HEK293 (cell line): ENCODE measurements at regions not wholly inside any gene's neighbourhood (a gene's known extent, or its start where the extent isn't known, plus 50 kb on each side); places are given as distances from the start of the nearest gene placed in this dataset.
"Not testable (repeated sequence)": the region's sequence is repeated elsewhere in the genome, so short reads cannot be mapped to it uniquely, and the experiment has no call there.

Source experiments
- CTCF ChIA-PET: fragments of 350-600 bp; formaldehyde crosslinking; extraction: SDS; loops from one replicate; lab custom pipeline; 2021; ENCODE audit warnings: antibody characterized with exemption; lab: Yijun Ruan, JAX
- POLR2A ChIA-PET: fragments of 300-600 bp; formaldehyde crosslinking; extraction: SDS; loops from one replicate; lab custom pipeline; 2020; ENCODE audit warnings: antibody characterized with exemption, inconsistent platforms; lab: Yijun Ruan, JAX
- H3K27ac ChIP-seq: fragments of 200-500 bp; sonication (Bioruptor generic); 2 replicates; pipeline ENCODE4 v1.5.1; 2014; ENCODE audit warnings: low read depth, low read length, control low read depth, inconsistent platforms; ENCODE audit errors: extremely low read depth
- H3K36me3 ChIP-seq, 2 experiments: fragments of 200-500 bp in 1 of 2; sonication (Bioruptor generic) in 1 of 2; 1 replicate in 1 of 2; 2 replicates in 1 of 2; pipeline ENCODE4 v1.5.1; 2014 to 2017; ENCODE audit warnings: inconsistent platforms in 2 of 2, low read length in 2 of 2; ENCODE audit not compliant: control insufficient read depth in 2 of 2, insufficient read depth in 1 of 2
- H3K4me1 ChIP-seq: fragments of 200-500 bp; sonication (Bioruptor generic); 2 replicates; pipeline ENCODE4 v1.5.1; 2014; ENCODE audit warnings: mild to moderate bottlenecking, low read length, inconsistent platforms; ENCODE audit not compliant: control insufficient read depth, insufficient read depth
- H3K4me3 ChIP-seq: 2 replicates; pipeline ENCODE4 v1.5.1; 2011; ENCODE audit warnings: low read depth, mild to moderate bottlenecking, control low read depth, low read length, moderate library complexity
- H3K9me3 ChIP-seq: fragments of 200-500 bp; sonication (Bioruptor generic); 2 replicates; pipeline ENCODE4 v1.5.1; 2014; ENCODE audit warnings: low read depth, low read length, inconsistent platforms; ENCODE audit not compliant: control insufficient read depth, insufficient read depth
- OSR2 ChIP-seq: fragments of 450-650 bp; formaldehyde crosslinking; IDR thresholded peaks from 2 replicates; pipeline ENCODE4 v1.5.1; 2016; ENCODE audit warnings: missing biosample characterization, missing genetic modification characterization
- REPIN1 ChIP-seq: fragments of 450-650 bp; formaldehyde crosslinking; IDR thresholded peaks from 2 replicates; pipeline ENCODE4 v1.5.1; 2017; ENCODE audit warnings: missing biosample characterization, missing genetic modification characterization, low read depth
- ZEB2 ChIP-seq: fragments of 450-650 bp; formaldehyde crosslinking; IDR thresholded peaks from 2 replicates; pipeline ENCODE4 v1.5.1; 2016; ENCODE audit warnings: missing biosample characterization, missing genetic modification characterization
- ZFP37 ChIP-seq: fragments of 450-650 bp; formaldehyde crosslinking; IDR thresholded peaks from 2 replicates; pipeline ENCODE4 v1.5.1; 2016; ENCODE audit warnings: missing biosample characterization, missing genetic modification characterization
- ZNF214 ChIP-seq: fragments of 450-650 bp; formaldehyde crosslinking; IDR thresholded peaks from 2 replicates; pipeline ENCODE4 v1.5.1; 2017; ENCODE audit warnings: missing biosample characterization, mild to moderate bottlenecking, missing genetic modification characterization, borderline replicate concordance
- ZNF398 ChIP-seq: fragments of 450-650 bp; formaldehyde crosslinking; IDR thresholded peaks from 2 replicates; pipeline ENCODE4 v1.5.1; 2017; ENCODE audit warnings: missing biosample characterization, missing genetic modification characterization
- ZNF416 ChIP-seq: fragments of 450-650 bp; formaldehyde crosslinking; IDR thresholded peaks from 2 replicates; pipeline ENCODE4 v1.5.1; 2016; ENCODE audit warnings: missing biosample characterization, missing genetic modification characterization
- ZNF423 ChIP-seq: fragments of 450-650 bp; formaldehyde crosslinking; IDR thresholded peaks from 2 replicates; pipeline ENCODE4 v1.5.1; 2016; ENCODE audit warnings: missing biosample characterization, missing genetic modification characterization
- ZNF426 ChIP-seq: fragments of 450-650 bp; formaldehyde crosslinking; IDR thresholded peaks from 2 replicates; pipeline ENCODE4 v1.5.1; 2017; ENCODE audit warnings: missing biosample characterization, missing genetic modification characterization, mild to moderate bottlenecking, inconsistent platforms, moderate library complexity
- ZNF600 ChIP-seq: fragments of 450-650 bp; formaldehyde crosslinking; IDR thresholded peaks from 2 replicates; pipeline ENCODE4 v1.5.1; 2016; ENCODE audit warnings: missing biosample characterization, missing genetic modification characterization
- ZNF610 ChIP-seq: fragments of 450-650 bp; formaldehyde crosslinking; IDR thresholded peaks from 2 replicates; pipeline ENCODE4 v1.5.1; 2016; ENCODE audit warnings: missing biosample characterization, missing genetic modification characterization, borderline replicate concordance
- ZNF623 ChIP-seq: fragments of 450-650 bp; formaldehyde crosslinking; IDR thresholded peaks from 2 replicates; pipeline ENCODE4 v1.5.1; 2016; ENCODE audit warnings: missing biosample characterization, missing genetic modification characterization
- ZNF747 ChIP-seq: fragments of 450-650 bp; formaldehyde crosslinking; IDR thresholded peaks from 2 replicates; pipeline ENCODE4 v1.5.1; 2016; ENCODE audit warnings: missing biosample characterization, missing genetic modification characterization
- ZNF776 ChIP-seq: fragments of 450-650 bp; formaldehyde crosslinking; IDR thresholded peaks from 2 replicates; pipeline ENCODE4 v1.5.0; 2017; ENCODE audit warnings: missing biosample characterization, missing genetic modification characterization, borderline replicate concordance
- ZNF777 ChIP-seq: fragments of 450-650 bp; formaldehyde crosslinking; IDR thresholded peaks from 2 replicates; pipeline ENCODE4 v1.5.1; 2017; ENCODE audit warnings: missing biosample characterization, missing genetic modification characterization, borderline replicate concordance
- ZSCAN18 ChIP-seq: fragments of 450-650 bp; formaldehyde crosslinking; IDR thresholded peaks from 2 replicates; pipeline ENCODE4 v1.5.1; 2016; ENCODE audit warnings: missing biosample characterization, missing genetic modification characterization
- ZXDB ChIP-seq: fragments of 450-650 bp; formaldehyde crosslinking; IDR thresholded peaks from 2 replicates; pipeline ENCODE4 v1.5.1; 2016; ENCODE audit warnings: missing biosample characterization, missing genetic modification characterization

DNA sequence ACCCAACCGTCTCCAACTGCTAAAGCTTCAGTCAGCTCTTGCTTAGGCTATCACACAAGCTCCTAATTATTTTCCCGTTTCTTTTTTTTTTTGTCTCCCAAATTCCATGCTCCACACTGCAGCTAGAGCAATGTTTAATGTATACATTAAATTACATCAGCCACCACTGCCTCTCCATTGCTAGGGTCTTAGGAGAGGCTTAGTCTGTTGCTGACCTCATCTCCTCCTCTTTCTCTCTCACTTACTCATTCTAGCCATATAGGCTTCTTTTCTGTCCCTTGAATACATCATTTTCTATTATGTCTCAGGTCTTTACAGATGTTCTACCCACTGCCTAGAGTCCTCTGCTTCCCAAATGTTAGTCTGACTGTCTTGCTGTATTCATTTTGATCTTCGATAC is 138.1 kb upstream of the ST6GALNAC5 start:
- ChIA-PET CTCF (no interaction called here), POLR2A (no interaction called here)
- H3K27ac ChIP-seq: no peak overlapping the region
- no peak overlapping the region for H3K4me3 ChIP-seq
- no peaks in the 10 kb centered on the region for H3K9me3 ChIP-seq
- TF ChIP-seq ZFP37 (tag by site-specific recombination) (no peak), ZNF610 (no peak), ZEB2 (no peak), ZNF214 (tag by site-specific recombination) (no peak)
- H3K36me3 ChIP-seq: no peaks in the 10 kb centered on the region
- H3K4me1 ChIP-seq: no peaks in the 10 kb centered on the region

DNA sequence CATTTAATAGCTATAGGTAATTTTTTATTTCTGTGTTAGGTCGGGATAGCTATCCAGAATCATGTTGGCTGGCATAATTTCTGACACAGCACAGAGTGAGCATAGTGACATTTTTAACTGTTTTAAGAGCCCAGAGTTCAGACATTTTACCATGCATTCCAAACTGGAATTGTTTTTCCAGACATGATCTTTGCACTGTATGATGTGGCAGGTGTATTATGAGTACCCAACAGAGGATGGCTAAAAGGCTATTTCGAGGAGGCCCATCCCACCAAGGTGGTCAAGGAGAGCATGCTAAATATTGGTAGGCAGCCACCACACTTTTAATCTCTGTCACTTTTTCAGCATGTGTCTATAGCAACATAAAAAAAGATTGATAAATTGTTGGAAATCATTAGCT is 137.3 kb upstream of the ST6GALNAC5 start:
- POLR2A ChIA-PET: no interaction called here
- CTCF ChIA-PET: no interaction called here
- no peak overlapping the region for H3K4me3 ChIP-seq
- no peaks in the 10 kb centered on the region for H3K9me3 ChIP-seq
- no peaks in the 10 kb centered on the region for H3K36me3 ChIP-seq
- no peak overlapping the region for H3K27ac ChIP-seq
- TF ChIP-seq ZNF416 (no peak), ZSCAN18 (tag by site-specific recombination) (no peak), ZNF600 (tag by site-specific recombination) (no peak), ZNF623 (tag by site-specific recombination) (no peak), ZNF777 (tag by site-specific recombination) (no peak), ZNF426 (tag by site-specific recombination) (no peak), REPIN1 (tag by site-specific recombination) (no peak), ZNF423 (tag by site-specific recombination) (no peak), ZXDB (tag by site-specific recombination) (no peak), OSR2 (tag by site-specific recombination) (no peak), ZNF398 (tag by site-specific recombination) (no peak), ZNF776 (no peak), ZNF747 (tag by site-specific recombination) (no peak)
- no peaks in the 10 kb centered on the region for H3K4me1 ChIP-seq

DNA sequence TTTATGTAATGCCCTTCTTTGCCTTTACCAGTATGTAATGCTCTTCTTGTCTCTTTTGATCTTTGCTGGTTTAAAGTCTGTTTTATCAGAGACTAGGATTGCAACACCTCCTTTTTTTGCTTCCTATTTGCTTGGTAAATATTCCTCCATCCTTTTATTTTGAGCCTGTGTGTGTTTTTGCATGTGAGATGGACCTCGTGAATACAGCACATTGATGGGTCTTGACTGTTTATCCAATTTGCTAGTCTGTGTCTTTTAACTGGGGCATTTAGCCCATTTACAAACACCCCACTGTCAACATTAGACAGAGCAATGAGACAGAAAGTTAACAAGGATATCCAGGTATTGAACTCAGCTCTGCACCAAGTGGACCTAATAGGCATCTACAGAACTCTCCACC is 128.9 kb upstream of the ST6GALNAC5 start:
- CTCF ChIA-PET, H3K36me3 ChIP-seq, POLR2A ChIA-PET, H3K9me3 ChIP-seq, H3K4me1 ChIP-seq, H3K4me3 ChIP-seq, H3K27ac ChIP-seq: not testable (repeated sequence)

DNA sequence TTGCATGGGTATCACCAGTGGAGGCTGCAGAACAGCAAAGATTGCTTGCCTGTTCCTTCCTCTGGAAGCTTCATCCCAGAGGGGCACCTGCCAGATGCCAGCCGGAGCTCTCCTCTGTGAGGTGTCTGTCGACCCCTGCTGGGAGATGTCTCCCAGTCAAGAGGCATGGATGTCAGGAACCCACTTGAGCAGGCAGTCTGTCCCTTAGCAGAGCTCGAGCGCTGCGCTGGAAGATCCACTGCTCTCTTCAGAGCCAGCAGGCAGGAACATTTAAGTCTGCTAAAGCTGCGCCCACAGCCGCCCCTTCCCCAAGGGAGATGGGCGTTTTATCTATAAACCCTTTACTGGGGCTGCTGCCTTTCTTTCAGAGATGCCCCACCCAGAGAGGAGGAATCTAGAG is 126.3 kb upstream of the ST6GALNAC5 start:
- H3K4me3 ChIP-seq, H3K4me1 ChIP-seq, H3K27ac ChIP-seq, H3K9me3 ChIP-seq, H3K36me3 ChIP-seq, POLR2A ChIA-PET: not testable (repeated sequence)
- CTCF ChIA-PET: interaction anchor here (0.6 kb wide), 2 partner anchors 115 to 830 kb away, joined by 3 to 4 read pairs; no protein-coding TSS in a partner anchor
